CD4-positive, alpha-beta T cell treated with Interferon alpha-2 for 1 hour (primary cell): ENCODE measurements at regions not wholly inside any gene's neighbourhood (a gene's known extent, or its start where the extent isn't known, plus 50 kb on each side); places are given as distances from the start of the nearest gene placed in this dataset.
"Not testable (repeated sequence)": the region's sequence is repeated elsewhere in the genome, so short reads cannot be mapped to it uniquely, and the experiment has no call there.

Source experiments
- DNase-seq, 2 donors: peaks; one replicate each; pipeline ENCODE4 v3.0.0-alpha.2; 2020 to 2022

DNA sequence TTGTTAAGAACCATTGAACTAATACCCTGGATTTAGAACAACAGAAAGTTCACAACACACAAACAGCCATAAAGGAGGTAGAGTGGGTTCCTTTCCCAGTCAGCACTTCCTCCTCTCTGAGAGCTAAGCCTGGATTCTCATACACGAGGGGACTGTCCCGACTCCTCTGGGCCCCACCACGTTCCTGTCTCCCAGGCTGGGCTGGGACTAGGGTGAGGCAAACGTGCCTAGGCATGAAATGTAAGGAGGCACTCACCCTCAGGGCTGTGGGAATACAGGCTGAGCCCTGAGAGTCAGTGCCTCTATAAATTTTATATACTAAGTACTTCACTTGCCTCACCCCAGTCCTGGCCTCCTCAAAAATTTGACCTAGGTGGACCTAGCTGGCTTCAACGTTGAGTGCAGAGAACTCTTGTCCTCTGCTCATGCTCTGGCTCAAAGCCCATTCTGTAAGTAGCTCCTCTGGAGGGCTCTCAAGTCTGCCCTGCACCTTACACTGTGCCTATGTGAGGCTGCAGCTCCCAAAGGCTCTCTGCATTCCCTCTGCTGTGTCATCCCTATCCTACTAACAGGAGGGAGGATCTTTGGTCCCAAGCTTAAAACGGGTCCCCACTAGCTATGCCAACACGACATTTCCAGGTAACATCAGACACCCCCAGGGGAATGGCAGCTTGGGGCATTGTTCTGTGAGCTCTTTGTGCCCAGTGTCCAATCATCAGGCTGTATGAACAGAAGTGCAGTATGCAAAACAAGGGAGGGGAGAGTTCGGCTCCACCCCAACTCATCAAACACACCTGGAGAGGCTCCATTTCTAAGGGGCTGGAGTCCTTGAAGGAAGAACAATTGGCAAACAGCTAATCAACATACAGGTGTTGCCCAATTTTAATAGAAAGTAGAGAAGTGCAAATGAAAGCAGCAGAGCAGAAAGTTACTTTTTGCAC, 233.2 kb downstream of the RPLP1 start:
- DNase-seq, result no peak

DNA sequence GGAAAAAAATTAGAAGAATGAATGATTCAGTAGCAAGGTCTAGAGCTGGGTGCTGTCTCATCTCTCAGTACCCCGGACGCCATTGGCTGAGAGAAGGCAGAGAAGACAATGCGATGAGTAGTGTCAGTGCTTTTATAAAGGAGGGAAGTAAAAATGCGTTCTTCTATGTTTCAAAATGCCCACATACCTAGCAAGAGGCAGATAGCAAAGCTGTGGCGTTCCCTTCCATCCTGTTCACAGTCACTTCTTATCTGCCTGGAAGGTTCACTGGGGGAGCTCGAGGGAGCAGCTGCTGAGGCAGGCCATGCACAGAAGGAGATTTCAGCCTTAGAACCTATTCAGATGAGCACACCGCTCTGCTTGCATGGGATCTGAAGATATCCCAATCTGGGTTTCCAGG, 234.0 kb downstream of the RPLP1 start:
- no peak for DNase-seq

- DNase-seq, result no peak
Measured at GRCh38 chr15:69689133-69689532, 236.5 kb downstream of the RPLP1 start.

GRCh38 chr15:69691307-69692015, 238.8 kb downstream of the RPLP1 start:
- no peak for DNase-seq

DNA sequence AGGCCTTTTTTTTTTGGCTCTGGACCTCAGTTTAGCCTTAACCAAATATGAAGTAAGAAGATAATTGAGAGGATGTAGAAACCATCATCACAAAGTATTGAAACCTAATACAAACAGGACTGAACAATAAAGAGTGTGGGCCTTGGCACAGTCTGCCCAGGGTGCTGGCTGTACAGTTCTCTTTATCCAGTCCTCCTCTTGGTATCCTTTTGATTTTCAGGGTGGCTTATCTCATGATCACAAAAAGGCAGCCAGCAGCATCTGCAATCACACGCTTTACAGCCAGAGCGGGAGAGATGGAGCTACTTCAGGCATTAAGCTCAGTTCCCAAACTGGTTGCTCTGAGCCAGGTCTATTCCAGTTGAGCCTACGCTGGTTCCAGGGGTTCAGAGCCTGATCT, 239.7 kb downstream of the RPLP1 start:
- no peak for DNase-seq

DNA sequence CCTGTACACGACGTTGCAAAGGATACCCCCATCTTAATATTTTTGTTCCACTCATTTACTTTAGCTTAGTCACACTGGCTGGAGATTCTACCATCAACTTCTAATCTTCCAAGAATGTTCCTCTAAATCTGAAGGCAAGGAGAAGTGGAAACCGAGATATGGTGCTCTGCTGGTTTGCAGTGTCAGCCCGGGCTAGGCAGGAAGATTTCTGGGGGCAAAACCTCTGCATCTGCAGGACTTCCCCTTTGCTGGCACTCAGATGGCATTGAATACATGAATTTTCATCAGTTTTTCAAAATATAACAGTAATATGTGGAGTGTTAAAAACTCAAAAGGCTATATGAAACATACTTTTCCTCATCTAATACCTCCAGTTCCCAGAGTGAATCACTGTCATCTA, 240.4 kb downstream of the RPLP1 start:
- DNase-seq, result no peak

- DNase-seq, result no peak
Measured at GRCh38 chr15:69696946-69697345, 244.3 kb downstream of the RPLP1 start.

- no peak for DNase-seq
Measured at GRCh38 chr15:69697916-69698315, 245.3 kb downstream of the RPLP1 start.

- no peak for DNase-seq
Measured at GRCh38 chr15:69699096-69699495, 246.5 kb downstream of the RPLP1 start.

DNA sequence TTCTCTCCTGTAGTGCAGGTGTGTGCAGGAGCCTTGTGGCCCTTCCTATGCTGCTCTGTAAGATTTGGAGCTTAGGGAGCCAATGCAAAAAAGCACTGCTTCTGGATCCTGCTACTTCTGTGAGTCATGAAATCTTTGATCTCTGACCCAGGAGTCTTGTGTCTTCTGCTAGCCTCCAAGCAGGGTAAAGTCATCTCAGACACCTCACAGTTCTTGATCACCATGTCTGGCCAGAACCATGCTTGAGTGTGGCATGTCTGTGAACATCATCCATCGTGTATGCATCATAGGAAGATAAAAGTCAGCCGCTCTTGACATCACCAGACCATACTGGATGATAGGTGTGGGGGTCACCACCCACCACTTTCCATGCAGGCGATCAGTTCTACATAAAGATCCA, 247.8 kb downstream of the RPLP1 start:
- no peak for DNase-seq

DNA sequence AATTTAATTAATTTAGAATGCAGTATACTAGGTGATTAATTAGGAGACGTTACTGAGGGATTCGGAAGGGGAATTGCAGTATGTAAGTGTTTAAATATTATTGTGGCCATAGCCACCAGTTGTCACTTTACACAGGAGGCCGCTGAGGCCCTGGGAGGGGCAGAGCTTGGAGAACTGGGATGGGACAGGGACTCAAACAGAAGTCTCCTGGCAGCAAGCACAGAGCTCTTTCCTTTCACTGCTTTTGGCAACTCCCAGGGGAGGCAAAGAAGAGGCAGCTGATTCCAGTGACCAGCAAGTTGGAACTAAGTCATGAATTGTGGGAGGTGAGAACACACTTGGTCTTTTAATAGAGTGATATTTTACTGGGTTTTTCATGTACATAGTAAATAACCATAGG, 248.6 kb downstream of the RPLP1 start:
- no peak for DNase-seq

- no peak for DNase-seq
Measured at GRCh38 chr15:69703532-69704187, 251.0 kb downstream of the RPLP1 start.

DNA sequence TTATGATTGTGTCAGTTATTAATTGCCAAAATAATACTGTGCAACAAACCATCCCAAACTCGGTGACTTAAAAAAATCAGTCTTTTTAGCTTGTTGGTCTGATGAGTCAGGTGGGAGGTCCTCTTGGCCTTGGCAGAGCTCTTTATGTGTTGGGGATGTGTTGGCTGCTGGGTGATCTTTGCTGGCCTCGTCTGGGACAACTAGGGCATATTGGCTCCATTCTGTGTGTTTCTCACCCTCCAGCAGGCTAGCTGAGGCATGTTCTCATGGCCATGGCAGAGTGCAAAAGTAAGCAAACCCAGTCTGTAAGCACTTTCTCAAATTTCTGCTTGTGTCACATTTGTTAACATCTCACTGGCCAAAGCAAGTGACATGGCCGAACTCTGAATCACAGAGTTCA, 251.6 kb downstream of the RPLP1 start:
- DNase-seq, result no peak

GRCh38 chr15:69704700-69705099, 252.1 kb downstream of the RPLP1 start:
- DNase-seq, result no peak

DNA sequence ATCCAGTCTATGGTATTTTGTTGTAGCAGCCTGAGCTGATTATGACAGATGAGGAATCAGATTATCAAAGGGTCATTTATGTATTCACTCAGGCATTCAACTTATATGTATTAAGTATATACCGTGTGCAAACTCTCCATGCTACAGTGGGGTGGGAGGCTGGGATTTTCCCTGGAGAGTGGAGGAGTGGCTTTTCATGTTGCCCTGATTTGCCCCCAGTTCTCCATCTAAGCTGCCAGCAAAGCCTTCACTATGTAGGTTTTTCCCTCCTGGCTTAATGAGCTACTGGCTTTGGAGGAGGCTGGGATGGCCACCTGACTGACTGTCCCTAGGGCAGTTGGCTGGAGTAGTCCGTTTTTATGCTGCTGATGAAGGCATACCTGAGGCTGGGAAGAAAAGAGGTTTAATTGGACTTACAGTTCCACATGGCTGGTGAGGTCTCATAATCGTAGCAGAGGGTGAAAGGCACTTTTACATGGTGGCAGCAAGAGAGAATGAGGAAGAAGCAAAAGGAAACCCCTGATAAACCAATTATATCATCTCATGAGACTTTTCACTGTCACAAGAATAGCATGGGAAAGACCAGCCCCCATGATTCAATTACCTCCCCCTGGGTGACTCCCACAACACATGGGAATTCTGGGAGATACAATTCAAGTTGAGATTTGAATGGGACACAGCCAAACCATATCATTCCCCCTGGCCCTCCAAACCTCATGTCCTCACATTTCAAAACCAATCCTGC, 253.9 kb downstream of the RPLP1 start:
- no peak for DNase-seq

- not testable (repeated sequence) for DNase-seq
Measured at GRCh38 chr15:69707241-69707640, 254.6 kb downstream of the RPLP1 start.

- DNase-seq, result not testable (repeated sequence)
Measured at GRCh38 chr15:69708436-69709122, 256.0 kb downstream of the RPLP1 start.

DNA sequence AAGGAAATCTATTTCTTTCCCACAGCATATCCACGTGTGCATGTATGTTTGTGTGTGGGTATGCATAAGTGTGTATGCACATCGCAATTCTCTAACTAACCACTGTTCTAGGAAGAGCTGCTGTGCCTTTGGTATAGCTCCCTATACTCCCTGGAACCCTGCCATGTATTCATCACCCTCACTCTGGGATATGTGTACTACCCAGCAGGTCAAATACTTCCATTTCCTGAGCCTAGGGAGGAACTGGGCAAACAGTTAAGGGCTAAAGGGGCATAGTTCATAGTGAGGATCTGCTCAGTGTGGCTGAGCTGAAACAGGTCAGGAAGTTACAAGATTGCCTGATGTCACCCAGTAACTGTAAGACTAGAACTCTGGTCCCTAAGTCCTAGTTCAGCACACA, 260.4 kb downstream of the RPLP1 start:
- no peak for DNase-seq

DNA sequence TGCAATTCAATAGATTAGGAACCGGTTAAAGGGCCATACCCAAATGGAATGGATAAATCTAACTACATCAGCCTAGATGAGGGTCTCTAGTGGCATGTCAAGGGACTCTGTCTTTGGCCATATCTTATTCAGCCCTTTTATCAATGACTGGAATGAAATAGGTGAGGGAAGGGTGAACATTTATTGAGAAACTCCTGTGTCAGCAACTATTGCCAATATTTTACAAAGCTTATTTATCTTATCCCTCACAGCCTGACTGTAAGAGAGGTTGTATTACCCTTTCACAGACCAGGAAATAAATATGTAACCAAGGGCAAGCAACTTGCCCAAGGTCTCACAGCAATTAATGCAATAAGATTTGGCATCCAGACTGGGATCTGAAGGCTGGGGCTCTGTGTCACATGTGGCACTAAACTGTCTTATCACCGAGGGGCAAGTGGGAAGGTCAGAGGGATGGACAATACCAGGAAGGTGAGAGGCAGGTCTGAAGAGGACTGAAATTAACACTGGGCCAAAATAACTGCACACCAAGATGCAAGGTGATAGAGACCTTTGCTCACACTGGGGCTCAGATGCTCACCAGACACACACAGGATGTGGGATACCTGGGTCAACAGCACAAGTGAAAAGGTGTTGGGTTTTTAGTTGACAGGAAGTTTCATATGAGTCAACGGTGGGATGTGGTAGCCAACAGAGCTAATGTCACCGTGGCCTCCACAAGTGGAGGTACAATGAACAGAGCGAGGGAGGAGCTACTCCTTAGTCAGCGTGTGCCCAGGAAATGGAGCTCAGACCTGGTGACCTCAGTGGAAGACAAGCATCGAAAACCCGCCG, 261.3 kb downstream of the RPLP1 start:
- DNase-seq, result peak; percentile 66 to 83

- DNase-seq, result no peak
Measured at GRCh38 chr15:69715210-69715609, 262.6 kb downstream of the RPLP1 start.

DNA sequence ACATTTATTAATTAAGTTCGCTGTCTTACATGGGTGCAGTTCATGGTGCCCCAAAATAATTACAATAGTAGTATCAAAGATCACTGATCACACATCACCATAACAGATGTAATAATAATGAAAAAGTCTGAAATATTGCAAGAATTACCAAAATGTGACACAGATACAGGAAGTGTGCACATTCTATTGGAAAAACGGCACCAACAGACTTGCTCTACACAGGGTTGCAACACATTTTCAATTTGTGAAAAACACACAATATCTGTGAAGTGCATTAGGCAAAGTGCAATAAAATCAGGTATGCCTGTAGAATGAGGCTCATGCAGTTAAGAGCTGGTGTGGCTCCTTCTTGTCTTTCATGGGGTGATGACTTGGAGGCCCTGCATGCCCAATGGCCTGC, 265.8 kb downstream of the RPLP1 start:
- no peak for DNase-seq
